Right kidney (tissue), 1 donor: ENCODE measurements at regions not wholly inside any gene's neighbourhood (a gene's known extent, or its start where the extent isn't known, plus 50 kb on each side); places are given as distances from the start of the nearest gene placed in this dataset.
"Not testable (repeated sequence)": the region's sequence is repeated elsewhere in the genome, so short reads cannot be mapped to it uniquely, and the experiment has no call there.

Experiments used
- DNase-seq: peaks from one replicate; pipeline ENCODE4 v3.0.0-alpha.2; 2016

- no peak for DNase-seq
Measured at GRCh38 chr10:2228320-2228901, 491.1 kb upstream of the ADARB2 start.

GRCh38 chr10:2225609-2226008 is 488.3 kb upstream of the ADARB2 start:
- no peak for DNase-seq

- DNase-seq: no peak
Measured at GRCh38 chr10:2223548-2224320, 486.4 kb upstream of the ADARB2 start.

- DNase-seq: no peak
Measured at GRCh38 chr10:2222631-2223030, 485.3 kb upstream of the ADARB2 start.

DNA sequence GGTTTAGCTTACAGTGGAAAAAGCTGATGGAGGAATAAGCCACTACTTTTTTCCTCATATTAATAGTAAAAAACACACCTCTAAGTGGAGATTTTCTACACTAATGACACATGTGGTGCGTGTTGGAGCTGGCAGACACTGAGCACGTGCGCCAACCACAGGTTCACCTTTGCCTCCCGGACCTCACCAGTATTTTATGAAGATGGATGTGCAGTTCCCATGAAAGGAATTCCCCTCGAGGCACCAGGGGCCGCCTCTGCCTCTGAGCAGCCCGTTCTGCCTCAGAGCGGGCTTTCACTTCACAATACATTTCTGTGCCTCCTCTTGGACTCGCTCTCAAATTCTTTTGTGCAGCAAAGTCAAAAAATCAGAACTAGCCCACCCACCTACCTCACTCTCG is 477.5 kb upstream of the ADARB2 start:
- DNase-seq: no peak

DNA sequence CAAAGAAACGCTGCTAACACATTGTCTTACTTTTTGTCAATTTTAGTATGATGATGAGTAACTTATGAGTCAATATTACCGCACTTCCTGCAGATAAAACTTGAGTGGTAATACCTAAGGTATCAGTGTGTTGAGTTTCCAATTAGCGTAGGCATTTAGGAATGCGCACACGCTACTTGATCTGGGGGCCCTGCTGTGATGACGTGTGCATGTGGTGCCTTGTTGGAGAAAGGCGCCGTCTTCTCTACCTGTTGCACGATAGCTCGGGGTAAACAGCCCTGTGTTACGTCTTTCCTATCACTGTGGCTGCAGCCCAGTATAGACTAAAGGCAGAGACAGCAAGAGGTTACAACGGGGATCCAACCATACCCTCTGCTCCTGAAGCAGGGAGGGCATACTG is 476.8 kb upstream of the ADARB2 start:
- no peak for DNase-seq

DNA sequence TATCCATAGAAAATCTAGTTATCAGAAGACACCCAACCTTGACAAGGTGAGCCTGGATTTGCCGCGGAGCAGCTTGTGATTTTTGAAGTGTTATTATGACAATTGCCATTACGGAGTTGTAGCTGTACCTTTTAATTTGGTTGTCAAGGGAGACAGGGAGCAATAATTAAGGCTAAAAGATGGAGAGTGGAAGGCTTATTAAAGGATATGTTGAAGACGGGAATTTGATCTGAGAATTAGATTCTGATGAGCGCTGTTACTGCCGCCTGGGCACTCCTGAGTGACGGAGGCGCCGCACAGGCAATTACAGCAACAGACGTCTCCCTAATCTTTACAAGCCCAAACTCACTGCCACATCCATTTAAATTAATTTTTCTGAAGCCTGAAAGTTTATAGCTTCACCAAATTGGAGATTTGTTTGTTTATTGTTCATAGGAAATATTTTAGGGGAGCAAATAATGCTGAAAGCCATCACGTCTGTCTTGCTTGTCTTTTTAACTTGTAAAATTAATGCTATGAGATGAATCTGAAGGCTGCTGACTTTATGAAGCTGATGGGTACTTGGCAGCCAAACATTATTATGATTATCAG is 475.0 kb upstream of the ADARB2 start:
- DNase-seq: no peak

DNA sequence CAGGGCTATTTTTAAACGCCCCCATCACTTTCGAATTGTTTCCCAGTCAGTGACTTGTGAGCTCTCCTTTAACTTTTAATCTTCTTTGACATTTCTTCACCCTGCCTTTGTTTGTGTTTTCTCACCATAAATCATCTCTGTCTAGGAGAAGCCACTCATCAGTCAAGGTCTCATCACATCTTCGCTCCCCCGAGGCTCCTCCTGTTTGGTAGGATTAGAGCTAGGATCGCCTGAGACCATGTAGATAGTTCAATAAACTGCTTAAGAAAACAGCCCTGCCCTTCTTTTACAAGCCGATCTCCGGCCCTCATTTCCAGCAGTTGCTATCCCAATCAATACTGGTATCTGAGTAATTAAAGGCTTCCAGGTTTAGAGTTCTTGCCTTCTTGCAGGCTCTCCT is 472.8 kb upstream of the ADARB2 start:
- no peak for DNase-seq

DNA sequence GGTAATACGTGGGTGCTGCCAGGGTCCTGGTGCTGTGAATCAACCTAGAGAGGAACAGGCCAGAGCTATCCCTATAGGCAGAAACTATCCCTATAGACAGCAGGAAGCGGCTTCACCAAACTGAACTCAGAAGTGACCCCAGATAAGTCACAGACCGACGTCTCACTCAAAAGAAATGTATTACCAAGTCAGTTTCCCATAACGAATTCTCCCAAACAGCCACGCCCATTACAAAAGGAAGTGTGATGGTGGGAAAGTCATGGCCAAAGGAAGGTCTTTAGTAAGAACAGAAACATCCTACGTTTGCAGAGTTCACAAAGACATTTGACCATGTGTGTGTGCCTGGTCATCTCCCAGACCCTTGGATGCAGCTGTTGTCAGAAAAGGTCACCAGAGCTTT is 470.8 kb upstream of the ADARB2 start:
- DNase-seq: no peak

DNA sequence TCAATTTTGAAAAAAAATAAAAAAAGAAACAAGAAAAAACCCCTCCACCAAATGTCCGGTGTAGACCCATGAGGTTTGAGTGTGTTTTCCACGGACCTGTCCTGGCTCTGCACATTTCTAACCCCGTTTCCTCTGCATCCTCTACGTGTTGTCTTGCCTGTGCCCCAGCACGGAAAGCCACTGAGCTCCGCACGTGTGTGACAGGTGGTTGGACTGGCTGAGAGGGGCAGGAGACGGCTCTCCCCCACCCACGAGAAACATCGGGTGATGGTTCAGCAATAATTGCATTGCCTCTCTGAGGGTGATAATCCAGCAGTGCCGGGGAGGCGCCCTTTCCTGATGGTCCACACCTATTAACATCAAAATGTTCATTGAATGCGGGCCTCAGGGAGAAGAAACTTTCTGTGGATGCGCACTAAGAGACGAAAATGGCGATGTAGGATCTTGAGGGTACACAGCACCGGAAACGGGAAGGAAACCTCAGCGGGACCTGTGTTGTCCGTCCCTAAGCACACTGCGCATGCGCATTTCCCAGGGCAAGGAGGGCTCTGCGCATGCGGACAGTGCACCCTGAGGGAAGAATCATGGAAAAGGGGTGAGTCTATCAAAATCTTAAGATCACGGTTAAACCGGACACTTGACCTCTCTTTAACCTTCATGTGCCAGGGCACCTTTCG is 470.1 kb upstream of the ADARB2 start:
- no peak for DNase-seq

DNA sequence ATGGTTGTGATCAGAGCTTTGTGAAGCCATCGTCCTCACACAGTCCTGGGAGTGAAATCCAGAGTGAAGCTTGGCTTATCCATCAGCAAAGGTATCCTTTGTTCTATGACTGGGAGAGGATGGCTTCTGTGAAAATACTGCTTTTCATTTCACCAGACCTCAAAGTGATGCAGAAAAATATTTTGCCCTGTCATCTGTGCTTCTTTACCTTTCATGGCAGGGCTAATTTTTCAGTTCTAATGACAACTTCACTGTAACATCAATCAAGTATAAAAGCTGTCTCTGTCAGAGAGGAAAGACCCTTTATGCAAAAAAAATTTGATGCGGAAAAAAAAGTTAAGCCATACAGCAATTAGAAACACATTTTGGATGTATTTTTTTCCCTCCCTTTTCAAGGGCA is 468.1 kb upstream of the ADARB2 start:
- no peak for DNase-seq

- peak; percentile 17 for DNase-seq
Measured at GRCh38 chr10:2202401-2202800, 465.1 kb upstream of the ADARB2 start.

DNA sequence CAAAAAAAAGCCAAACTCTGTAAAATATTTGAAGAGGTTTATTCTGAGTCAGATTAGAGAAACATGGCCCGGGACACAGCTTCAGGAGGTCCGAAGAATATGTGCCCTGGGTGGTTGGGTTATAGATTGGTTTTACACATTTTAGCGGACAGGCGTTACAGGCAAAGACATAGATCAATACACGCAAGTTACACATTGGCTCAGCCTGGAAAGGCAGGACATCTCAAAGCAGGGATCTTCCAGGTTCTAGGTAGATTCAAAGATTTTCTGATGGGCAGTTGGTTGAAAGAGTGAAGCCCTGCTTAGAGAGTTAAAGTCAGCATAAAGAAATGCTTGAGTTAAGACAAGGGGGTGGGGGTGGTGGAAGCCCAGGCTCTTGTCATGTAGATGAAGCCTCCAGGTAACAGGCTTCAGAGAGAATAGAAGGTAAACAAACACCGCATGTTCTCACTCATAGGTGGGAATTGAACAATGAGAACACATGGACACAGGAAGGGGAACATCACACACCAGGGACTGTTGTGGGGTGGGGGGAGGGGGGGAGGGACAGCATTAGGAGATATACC is 464.3 kb upstream of the ADARB2 start:
- no peak for DNase-seq

GRCh38 chr10:2197663-2198062 is 460.3 kb upstream of the ADARB2 start:
- DNase-seq: no peak

DNA sequence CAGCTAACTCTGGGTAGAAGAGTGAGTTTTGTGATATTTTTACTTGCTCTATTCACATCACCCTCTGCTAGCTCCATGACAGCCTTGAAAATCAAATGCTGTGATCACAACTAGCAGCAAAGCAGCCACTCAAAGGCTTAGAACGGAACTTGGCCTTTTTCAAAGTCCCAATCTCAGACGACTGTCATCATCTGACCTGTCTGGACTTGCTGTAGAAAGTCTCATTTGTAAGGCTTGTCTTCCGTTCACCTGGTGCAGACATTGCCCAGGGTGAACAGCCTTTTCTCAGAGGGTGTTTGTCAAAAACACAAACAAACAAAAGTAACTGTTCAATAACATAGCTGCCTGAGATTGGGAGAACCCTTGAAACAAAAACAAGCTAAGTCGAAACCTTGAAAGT is 458.9 kb upstream of the ADARB2 start:
- no peak for DNase-seq

GRCh38 chr10:2189356-2189755 is 452.0 kb upstream of the ADARB2 start:
- not testable (repeated sequence) for DNase-seq

GRCh38 chr10:2188371-2188770 is 451.0 kb upstream of the ADARB2 start:
- no peak for DNase-seq

- no peak for DNase-seq
Measured at GRCh38 chr10:2173327-2173726, 436.0 kb upstream of the ADARB2 start.

DNA sequence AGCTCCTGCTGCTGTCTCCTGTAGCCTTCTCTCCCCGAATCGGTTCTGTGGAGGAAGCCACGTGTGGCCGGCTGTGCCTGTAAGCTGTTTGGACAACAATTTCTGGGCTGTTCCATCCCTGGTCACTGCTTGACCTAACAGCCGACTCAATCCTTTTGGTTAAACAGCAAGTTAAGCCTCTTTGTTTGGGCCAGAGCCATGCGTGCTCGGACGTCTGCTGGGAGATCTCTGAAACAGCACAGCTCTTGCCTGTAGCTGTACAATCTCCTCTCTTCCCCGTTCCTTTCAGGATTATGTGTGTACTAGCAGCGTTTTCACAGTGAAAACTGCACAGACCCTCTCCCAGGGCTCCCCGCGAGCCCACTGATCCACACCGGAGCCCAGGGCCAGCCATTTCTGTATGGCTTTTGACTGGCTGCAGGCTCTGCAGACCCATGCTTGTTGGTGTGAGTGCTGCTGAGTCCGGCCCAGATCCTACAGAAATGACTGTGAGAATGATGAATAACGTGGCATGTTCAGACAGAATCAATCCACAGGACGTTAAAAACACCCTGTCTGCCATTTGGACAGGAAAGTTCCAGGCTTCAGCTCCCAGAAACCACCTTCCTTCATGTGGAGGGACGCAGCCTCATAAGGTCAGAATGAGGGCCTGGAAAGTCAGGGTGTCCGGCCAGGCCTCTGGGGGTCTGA is 428.6 kb upstream of the ADARB2 start:
- DNase-seq: no peak

- no peak for DNase-seq
Measured at GRCh38 chr10:2150288-2150687, 413.0 kb upstream of the ADARB2 start.

- peak; percentile 10 for DNase-seq
Measured at GRCh38 chr10:2145926-2146478, 408.7 kb upstream of the ADARB2 start.

- no peak for DNase-seq
Measured at GRCh38 chr10:2145491-2145890, 408.2 kb upstream of the ADARB2 start.
